Daoy (cell line): ENCODE measurements at regions not wholly inside any gene's neighbourhood (a gene's known extent, or its start where the extent isn't known, plus 50 kb on each side); places are given as distances from the start of the nearest gene placed in this dataset.
A peak's percentile ranks its signal among the peaks of the same experiment; 100 is the strongest.

Experiments
- DNase-seq: peaks from one replicate; pipeline ENCODE4 v3.0.0-alpha.2; 2015; ENCODE audit warnings: low read depth

GRCh38 chr2:41768310-41768709 lies 279.5 kb upstream of the PKDCC start:
- no peak for DNase-seq

- DNase-seq: no peak
These were observed 276.1 kb upstream of the PKDCC start for GRCh38 chr2:41771710-41772109.

DNA sequence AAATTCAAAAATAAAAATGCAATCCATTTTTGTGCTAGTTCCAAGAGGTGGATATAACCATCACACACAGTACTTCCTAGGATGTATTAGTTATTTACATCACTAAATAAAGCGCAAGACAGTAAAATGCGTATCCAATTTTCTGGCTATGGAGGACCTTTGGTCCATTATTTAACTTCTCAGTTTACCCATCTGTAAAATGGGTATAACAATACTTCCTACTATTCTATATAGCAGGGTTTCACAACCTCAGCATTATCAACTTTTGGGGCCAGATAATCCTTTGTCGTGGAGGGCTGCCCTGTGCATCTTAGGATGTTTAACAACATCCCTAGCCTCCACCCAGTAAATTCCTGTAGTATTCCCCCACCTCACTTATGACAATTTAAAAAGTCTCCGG lies 275.1 kb upstream of the PKDCC start:
- no peak for DNase-seq

DNA sequence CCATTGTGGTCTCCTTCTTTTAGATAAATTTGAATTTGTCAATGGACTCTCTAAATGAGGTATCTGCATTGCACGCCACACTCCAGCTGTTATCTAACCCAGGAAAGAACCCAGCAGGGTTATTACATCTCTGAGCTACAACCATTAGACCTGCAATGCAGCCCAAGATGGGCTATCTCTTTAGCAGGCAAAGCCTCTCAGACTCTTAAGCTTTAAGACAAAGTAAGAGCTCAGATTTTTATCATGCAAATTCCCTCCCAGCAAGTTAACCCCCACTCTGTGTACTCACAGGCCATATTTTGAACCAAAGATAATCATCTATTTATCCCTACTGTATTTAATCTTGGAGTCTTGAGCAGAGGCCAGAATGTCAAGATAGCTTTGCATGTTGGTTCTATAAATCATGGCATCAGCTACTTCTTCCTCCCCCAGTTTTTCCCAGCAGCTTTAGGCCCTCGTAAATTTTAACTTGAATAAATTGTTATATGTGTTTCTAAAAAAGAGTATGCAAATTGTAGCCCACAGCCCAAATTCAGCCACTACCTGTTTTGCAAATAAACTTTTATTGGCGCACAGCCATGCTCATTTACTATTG lies 273.7 kb upstream of the PKDCC start:
- DNase-seq: no peak

DNA sequence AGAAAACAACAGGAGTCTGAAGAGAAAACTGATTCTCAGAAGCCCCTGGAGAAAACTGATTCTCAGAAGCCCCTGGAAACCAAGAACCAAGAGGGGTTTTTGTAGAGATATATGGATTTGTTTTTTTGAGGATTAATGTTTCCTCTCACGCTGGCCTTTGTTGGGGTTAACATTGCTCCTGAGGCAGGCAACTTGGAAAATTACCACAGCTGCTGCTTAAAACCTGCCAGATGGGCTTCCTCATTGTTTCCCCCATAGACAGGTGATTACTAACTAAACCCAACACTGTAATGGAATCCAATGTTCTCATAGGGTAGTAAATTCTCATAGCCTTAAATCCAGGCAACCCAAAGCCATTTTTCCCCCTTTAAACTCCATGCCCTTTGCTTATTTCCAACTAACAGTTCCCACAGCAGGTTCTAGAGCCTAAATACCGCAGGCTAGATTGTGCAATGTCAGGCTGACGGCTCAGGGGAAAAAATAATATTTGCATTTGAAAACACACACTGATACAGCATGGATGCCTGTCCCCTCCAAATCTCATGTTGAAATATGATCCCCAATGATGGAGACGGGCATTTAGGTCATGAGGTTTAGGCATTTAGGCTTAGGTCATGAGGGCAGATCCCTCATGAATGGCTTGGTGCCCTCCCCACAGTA lies 272.3 kb upstream of the PKDCC start:
- DNase-seq: no peak

GRCh38 chr2:41779888-41780287 lies 267.9 kb upstream of the PKDCC start:
- DNase-seq: no peak

DNA sequence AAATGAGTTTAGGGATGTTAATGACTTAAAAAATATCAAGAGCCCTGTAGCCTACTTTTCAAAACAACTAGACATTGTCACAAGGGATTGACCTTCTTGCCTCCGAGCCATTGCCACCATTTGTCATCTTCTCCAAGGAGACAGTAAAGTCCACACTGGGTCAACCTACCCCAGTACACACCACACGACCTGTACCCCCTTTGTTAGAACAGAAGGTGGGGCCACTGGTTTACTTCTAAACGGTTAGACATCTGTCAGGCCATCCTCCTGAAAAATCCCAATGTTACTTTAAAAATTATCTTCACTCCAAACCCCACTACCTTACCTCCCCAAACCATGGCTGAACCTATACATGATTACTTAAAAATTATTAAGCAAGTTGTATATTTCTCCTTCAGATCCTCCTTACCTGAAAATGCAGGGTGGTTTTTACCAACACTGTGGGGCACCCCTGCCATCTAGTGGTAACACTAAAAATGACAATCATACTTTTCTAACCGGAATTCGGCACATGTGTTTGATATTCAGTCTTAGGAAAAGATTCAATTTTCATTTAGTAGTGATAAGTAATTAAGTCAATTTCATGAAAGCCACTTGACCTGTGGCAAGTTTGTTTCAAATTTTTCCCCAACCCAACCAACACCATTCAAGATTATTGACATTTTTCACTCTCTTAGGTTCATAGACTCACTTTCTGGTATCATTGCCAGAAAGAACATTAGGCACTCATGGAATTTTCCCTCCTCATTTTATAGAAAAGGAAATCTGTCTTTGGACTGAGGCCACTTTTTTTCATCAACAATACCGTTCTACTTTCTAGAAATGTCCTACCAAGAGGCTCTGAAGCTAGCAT lies 265.3 kb upstream of the PKDCC start:
- DNase-seq: peak; percentile 16

DNA sequence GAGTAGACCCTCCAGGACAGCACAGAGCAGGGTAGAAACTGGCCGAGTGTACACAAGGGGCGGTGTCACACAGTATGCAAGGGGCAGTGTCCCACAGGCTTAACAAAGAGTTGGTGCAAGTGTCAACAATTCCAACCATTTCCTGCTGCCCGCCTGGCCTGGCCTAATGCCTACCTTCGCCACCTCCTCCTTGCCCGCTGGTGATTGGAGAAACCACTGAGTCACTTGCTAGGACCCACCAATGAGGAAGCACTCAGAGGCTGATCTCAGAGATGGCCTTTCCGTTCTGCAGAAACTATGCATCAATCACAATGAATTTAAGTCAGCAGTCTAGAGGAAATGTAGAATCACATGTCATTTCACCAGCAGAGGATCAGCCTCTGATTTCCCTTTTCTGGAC lies 263.3 kb upstream of the PKDCC start:
- no peak for DNase-seq

DNA sequence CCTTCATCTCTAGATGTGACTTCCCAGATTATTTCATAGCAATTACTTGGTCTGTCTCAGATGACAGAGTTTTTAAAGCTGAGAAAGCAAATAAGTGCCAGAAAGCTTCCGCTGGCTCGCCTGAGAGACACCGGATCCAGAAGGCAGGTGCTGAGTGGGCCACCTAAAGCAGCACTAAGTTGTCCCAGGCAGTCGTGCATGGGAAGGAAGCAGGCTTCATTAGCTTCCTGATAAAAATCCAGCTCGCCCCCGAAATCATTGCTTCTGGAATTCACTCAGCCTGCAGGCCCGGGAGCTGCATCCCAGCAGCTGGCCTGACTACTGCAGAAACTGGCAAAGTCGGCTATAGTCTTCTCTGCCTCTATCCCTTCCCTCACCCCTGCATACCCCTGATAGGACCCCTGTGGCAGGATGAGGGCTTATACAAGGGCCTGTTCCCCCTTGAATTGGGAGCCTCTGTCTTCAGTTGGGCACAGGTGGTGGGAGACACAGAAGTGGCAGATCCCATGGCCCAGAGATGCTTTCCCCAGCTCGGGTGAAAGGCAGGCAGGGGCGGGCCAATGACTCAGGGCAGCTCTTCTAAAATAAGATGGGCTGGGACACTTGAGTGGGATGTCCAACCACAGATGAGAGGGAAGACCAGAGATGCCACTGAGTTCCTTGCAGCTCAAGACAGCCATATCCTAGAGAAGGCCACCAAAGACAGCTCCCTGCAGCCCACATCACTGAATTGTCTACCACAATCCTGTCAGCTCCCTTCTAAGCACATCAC lies 262.4 kb upstream of the PKDCC start:
- no peak for DNase-seq

DNA sequence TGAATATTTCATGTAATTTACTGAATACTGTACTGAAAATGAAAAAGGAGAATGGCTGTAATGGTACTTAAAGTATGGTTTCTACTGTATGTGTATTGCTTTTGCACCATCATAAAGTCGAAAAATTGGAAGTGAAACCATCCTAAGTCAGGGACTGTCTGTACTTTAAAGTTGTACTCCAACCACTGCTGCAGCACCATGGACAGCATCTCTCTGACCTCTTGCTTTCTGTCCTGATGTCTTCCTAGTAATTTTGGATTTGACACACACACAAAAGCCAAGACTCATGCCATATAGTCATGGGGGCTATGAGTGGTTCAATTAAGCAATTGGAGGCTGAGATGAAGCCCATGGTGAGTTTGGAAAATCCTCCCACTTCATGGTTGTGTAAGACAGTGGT lies 256.3 kb upstream of the PKDCC start:
- DNase-seq: no peak

DNA sequence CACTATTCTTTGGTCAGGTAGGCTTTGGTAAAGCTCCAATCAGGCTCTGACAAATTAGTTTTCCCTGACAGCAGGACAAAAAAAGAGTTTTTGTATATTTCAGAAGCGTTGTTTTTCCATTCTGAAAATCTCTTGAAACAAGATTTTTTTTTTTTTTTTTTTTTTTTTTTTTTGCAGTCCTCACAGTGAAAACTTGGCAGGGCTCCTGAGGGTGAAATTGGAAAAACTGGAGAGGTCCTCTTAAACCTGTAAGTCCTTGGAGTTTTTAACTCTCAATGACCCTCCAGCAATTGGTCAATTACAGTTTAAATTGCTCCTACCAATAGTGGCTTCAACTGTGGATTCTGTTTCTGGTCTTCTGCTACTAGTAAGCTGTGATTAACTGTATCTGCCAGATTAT lies 244.5 kb upstream of the PKDCC start:
- no peak for DNase-seq

- DNase-seq: no peak
These were observed 241.5 kb upstream of the PKDCC start for GRCh38 chr2:41806286-41806685.

DNA sequence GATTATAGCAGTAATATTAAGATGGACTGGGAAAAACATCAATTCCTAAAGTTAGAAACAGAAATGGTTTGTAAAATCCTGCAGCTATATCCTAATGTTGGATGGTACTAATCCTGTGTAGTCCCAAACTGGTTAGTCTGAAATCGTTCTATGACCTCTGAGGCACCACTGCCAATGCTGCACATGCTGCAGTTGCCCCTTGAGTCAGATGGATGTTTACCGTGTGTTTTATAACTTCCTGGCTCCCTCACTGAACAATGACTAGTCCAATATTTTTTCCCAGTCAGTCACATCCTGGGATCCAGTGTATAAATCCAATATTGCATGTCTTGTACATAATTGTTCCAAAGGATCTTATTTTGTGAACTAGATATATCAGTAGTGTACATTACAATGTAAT lies 226.7 kb upstream of the PKDCC start:
- no peak for DNase-seq

DNA sequence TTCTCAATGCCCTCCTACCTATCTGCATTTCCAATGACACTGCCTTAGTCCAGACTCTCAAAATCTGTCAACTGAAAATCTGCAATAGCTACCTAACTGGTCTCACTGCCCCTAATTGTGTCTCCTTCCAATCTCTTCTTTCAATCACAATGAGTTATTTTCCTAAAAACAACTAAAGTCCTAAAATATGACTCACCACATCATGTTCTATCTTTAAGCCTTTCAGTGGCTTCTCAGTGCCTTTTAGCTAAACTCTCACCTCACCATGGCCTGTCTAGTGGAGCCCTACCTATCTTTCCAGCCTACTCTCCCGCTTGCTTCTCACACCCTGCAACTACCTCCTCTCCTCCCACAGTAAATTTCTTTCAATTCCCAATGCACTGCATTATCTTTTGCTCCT lies 220.9 kb upstream of the PKDCC start:
- no peak for DNase-seq

- no peak for DNase-seq
These were observed 220.4 kb upstream of the PKDCC start for GRCh38 chr2:41827354-41827971.

GRCh38 chr2:41828052-41828643 lies 219.7 kb upstream of the PKDCC start:
- no peak for DNase-seq

DNA sequence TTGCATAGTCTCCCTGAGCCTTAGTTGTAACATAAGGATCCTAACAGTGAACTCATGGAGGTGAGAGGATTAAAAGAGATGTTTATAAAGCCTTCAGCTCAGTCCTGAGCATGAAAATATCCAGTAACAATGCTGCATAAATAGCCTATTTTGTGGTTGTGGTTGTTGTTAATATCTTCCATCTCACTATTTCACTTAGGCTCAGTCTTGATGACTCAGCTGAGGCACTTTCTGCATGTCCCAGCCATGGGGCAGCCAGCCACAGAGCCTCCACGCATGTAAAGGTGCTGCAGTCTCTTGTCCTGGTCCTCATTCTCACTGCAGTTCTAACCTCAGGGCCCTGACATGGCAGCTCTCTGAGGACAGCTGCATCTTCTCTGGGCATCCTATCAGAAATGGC lies 218.8 kb upstream of the PKDCC start:
- DNase-seq: no peak

DNA sequence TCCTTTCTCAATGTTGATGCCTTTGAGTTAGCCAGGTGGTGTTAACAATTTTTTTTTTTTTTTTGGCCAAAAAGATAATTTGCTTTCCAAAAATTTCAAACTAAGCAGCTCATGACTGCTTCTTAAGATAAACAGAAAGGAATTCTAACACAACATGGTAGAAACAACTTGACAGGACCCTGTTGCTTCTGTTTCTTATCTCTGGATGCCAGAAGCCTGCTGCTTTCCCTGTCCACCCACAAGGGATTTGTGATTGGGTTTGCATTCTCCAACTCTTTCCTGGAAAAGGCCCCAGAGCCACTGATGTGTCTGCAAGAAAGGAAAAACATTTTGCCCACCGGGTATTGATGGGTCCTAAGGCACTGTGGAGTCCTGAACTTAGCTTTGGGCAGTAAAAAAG lies 217.2 kb upstream of the PKDCC start:
- DNase-seq: no peak

GRCh38 chr2:41832218-41832617 lies 215.6 kb upstream of the PKDCC start:
- DNase-seq: no peak

DNA sequence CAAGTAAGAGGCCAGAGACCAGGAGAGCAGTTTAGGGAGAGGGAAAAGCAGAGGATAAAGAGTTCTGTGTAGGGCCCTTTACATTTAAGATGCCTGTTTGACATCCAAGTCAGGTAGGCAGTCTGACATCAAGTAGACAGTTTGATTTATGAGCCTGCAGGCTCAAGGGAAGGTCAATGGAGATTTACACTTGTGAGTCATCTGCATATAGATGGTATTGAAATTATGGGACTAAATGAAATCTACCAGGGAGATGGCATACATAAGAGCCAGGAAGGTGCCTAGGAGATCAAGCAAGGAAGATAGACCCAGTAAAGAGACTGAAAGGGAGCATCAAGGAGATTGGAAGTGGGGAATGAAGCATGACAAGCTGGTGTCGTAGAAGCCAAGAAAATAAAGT lies 212.4 kb upstream of the PKDCC start:
- no peak for DNase-seq

- no peak for DNase-seq
These were observed 210.9 kb upstream of the PKDCC start for GRCh38 chr2:41836948-41837347.

DNA sequence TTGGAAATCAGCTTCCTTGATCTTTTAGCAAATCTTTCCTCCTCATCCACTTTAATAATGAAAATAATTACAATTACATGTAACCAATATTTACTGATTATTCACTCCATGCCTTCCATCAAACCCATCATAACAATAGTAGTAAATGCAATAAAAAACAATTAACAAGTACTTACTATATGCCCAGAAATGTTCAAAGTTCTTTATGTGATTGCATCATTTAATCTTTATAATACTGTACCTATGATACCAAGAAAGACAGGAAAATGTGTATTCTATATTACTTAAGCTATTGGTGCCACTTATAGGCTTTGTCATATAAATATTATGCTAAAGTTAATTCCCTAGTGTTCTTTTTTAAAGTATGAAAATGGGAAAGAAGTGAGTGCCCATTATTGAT lies 210.2 kb upstream of the PKDCC start:
- no peak for DNase-seq
